22Rv1 (cell line): ENCODE measurements at regions not wholly inside any gene's neighbourhood (a gene's known extent, or its start where the extent isn't known, plus 50 kb on each side); places are given as distances from the start of the nearest gene placed in this dataset.

Experiments used
- ZFX ChIP-seq: fragments of 450-650 bp; IDR thresholded peaks from 2 replicates; pipeline ENCODE4 v1.6.1; 2017; ENCODE audit warnings: antibody characterized with exemption, borderline replicate concordance
- TF ChIP-seq, protein P1 (sequence below): fragments of 450-650 bp; IDR thresholded peaks from 2 replicates; pipeline ENCODE4 v1.5.1; 2017; ENCODE audit warnings: mild to moderate bottlenecking

GRCh38 chr11:129298988-129299387 lies 76.7 kb upstream of the BARX2 start:
- TF ChIP-seq, protein P1, sequence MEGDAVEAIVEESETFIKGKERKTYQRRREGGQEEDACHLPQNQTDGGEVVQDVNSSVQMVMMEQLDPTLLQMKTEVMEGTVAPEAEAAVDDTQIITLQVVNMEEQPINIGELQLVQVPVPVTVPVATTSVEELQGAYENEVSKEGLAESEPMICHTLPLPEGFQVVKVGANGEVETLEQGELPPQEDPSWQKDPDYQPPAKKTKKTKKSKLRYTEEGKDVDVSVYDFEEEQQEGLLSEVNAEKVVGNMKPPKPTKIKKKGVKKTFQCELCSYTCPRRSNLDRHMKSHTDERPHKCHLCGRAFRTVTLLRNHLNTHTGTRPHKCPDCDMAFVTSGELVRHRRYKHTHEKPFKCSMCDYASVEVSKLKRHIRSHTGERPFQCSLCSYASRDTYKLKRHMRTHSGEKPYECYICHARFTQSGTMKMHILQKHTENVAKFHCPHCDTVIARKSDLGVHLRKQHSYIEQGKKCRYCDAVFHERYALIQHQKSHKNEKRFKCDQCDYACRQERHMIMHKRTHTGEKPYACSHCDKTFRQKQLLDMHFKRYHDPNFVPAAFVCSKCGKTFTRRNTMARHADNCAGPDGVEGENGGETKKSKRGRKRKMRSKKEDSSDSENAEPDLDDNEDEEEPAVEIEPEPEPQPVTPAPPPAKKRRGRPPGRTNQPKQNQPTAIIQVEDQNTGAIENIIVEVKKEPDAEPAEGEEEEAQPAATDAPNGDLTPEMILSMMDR: no peak
- no peak for TF ChIP-seq ZFX
